Fibroblast of lung (primary cell): ENCODE measurements at regions not wholly inside any gene's neighbourhood (a gene's known extent, or its start where the extent isn't known, plus 50 kb on each side); places are given as distances from the start of the nearest gene placed in this dataset.

Source experiments
- DNase-seq, 2 donors: peaks; one replicate each; pipeline versions ENCODE4 v3.0.0 to v3.0.0-alpha.2; 2010; ENCODE audit warnings: low read depth in 2 of 2
- H2AFZ ChIP-seq: 2 replicates; pipeline ENCODE4 v1.5.1; 2012; ENCODE audit warnings: low read length, control low read depth, inconsistent platforms
- H3K27ac ChIP-seq: 2 replicates; pipeline ENCODE4 v1.5.1; 2011; ENCODE audit warnings: low read length, control low read depth; ENCODE audit not compliant: insufficient read depth
- H3K27me3 ChIP-seq: 2 replicates; pipeline ENCODE4 v1.5.1; 2011; ENCODE audit warnings: mild to moderate bottlenecking, low read length; ENCODE audit not compliant: control insufficient read depth, insufficient read depth
- H3K36me3 ChIP-seq: 2 replicates; pipeline ENCODE4 v1.5.1; 2011; ENCODE audit warnings: low read length; ENCODE audit not compliant: control insufficient read depth, insufficient read depth
- H3K4me1 ChIP-seq: 2 replicates; pipeline ENCODE4 v1.5.1; 2011; ENCODE audit warnings: low read length; ENCODE audit not compliant: control insufficient read depth, insufficient read depth; ENCODE audit errors: extremely low read depth
- H3K4me2 ChIP-seq: 2 replicates; pipeline ENCODE4 v1.5.1; 2011; ENCODE audit warnings: low read length, control low read depth; ENCODE audit not compliant: insufficient read depth; ENCODE audit errors: extremely low read depth
- H3K4me3 ChIP-seq, 4 experiments: fragments of 200-600 bp in 1 of 4; sonication (generic) in 1 of 4; replicated peaks in 1 of 4; 2 replicates each; pipeline ENCODE4 v1.5.1; 2011 to 2016; ENCODE audit warnings: low read length in 4 of 4, low read depth in 3 of 4, mild to moderate bottlenecking in 3 of 4, control low read depth in 2 of 4, inconsistent platforms in 1 of 4, mixed read lengths in 1 of 4; ENCODE audit not compliant: insufficient read depth in 1 of 4; ENCODE audit errors: control extremely low read depth in 1 of 4
- H3K79me2 ChIP-seq: 2 replicates; pipeline ENCODE4 v1.5.1; 2012; ENCODE audit warnings: mild to moderate bottlenecking, low read length, inconsistent platforms; ENCODE audit not compliant: control insufficient read depth, insufficient read depth
- H3K9ac ChIP-seq: 2 replicates; pipeline ENCODE4 v1.5.1; 2011; ENCODE audit warnings: mild to moderate bottlenecking, low read length, control low read depth; ENCODE audit not compliant: insufficient read depth
- H3K9me3 ChIP-seq: 2 replicates; pipeline ENCODE4 v1.5.1; 2012; ENCODE audit warnings: low read depth, low read length; ENCODE audit not compliant: control insufficient read depth, insufficient read depth
- H4K20me1 ChIP-seq: 2 replicates; pipeline ENCODE4 v1.5.1; 2011; ENCODE audit warnings: low read length; ENCODE audit not compliant: control insufficient read depth, insufficient read depth; ENCODE audit errors: extremely low read depth
- CTCF ChIP-seq, 2 donors: IDR thresholded peaks in 1 of 2; conservative IDR thresholded peaks in 1 of 2; 1 replicate in 1 of 2; 2 replicates in 1 of 2; pipeline ENCODE4 v1.5.1; 2011 to 2012; ENCODE audit warnings: low read length in 2 of 2, control low read depth in 1 of 2, inconsistent platforms in 1 of 2, low read depth in 1 of 2, mild to moderate bottlenecking in 1 of 2
- EZH2 ChIP-seq: IDR thresholded peaks from 2 replicates; pipeline ENCODE4 v1.5.1; 2012; ENCODE audit warnings: low read length, control low read depth, mild to moderate bottlenecking; ENCODE audit errors: missing control alignments

GRCh38 chr12:5138256-5138655 lies 94.6 kb downstream of the KCNA5 start:
- H3K4me3 ChIP-seq = no peak overlapping the region
- peak in 1 of 2 donors; percentile 8 for DNase-seq
- TF ChIP-seq EZH2 (no peak), CTCF (conservative IDR thresholded peaks at IDR 0.05 in 1 of 2, IDR thresholded peaks at IDR 0.05 in 1 of 2; ENCODE audit: low read depth in 1 of 2, low read length in 2 of 2) (no peak)
- H4K20me1 ChIP-seq = no peaks in the 10 kb centered on the region
- no peaks in the 10 kb centered on the region for H3K27me3 ChIP-seq
- no peaks in the 10 kb centered on the region for H3K79me2 ChIP-seq
- H3K9me3 ChIP-seq = no peaks in the 10 kb centered on the region
- peaks cover 2% of the 10 kb centered on the region for H3K4me1 ChIP-seq
- H3K36me3 ChIP-seq = no peaks in the 10 kb centered on the region
- no peak overlapping the region for H3K9ac ChIP-seq
- no peak overlapping the region for H3K4me2 ChIP-seq
- no peak overlapping the region for H2AFZ ChIP-seq
- H3K27ac ChIP-seq = no peak overlapping the region

- Histone ChIP-seq H3K27me3 (no peaks in the 10 kb centered on the region), H4K20me1 (no peaks in the 10 kb centered on the region), H3K4me3 (no peak overlapping the region), H3K4me2 (no peak overlapping the region), H2AFZ (no peak overlapping the region), H3K9me3 (no peaks in the 10 kb centered on the region), H3K36me3 (no peaks in the 10 kb centered on the region), H3K4me1 (peaks cover 2% of the 10 kb centered on the region), H3K9ac (no peak overlapping the region), H3K79me2 (no peaks in the 10 kb centered on the region), H3K27ac (no peak overlapping the region)
- peak; percentile 39 for DNase-seq
- TF ChIP-seq EZH2 (no peak), CTCF (conservative IDR thresholded peaks at IDR 0.05 in 1 of 2, IDR thresholded peaks at IDR 0.05 in 1 of 2; ENCODE audit: low read depth in 1 of 2, low read length in 2 of 2) (no peak)
Measured at GRCh38 chr12:5138845-5139244, 95.2 kb downstream of the KCNA5 start.

- H3K4me3 ChIP-seq = no peak overlapping the region
- no peak overlapping the region for H3K4me2 ChIP-seq
- DNase-seq = no peak
- no peak overlapping the region for H3K27ac ChIP-seq
- no peaks in the 10 kb centered on the region for H3K36me3 ChIP-seq
- H3K79me2 ChIP-seq = no peaks in the 10 kb centered on the region
- no peak for TF ChIP-seq CTCF (conservative IDR thresholded peaks at IDR 0.05 in 1 of 2, IDR thresholded peaks at IDR 0.05 in 1 of 2; ENCODE audit: low read depth in 1 of 2, low read length in 2 of 2)
- no peak for TF ChIP-seq EZH2
- H3K27me3 ChIP-seq = no peaks in the 10 kb centered on the region
- no peaks in the 10 kb centered on the region for H4K20me1 ChIP-seq
- H2AFZ ChIP-seq = no peak overlapping the region
- no peak overlapping the region for H3K9ac ChIP-seq
- peaks cover 2% of the 10 kb centered on the region for H3K4me1 ChIP-seq
- H3K9me3 ChIP-seq = no peaks in the 10 kb centered on the region
Measured at GRCh38 chr12:5139751-5140150, 96.1 kb downstream of the KCNA5 start.
